ENCODE measurements at regions not wholly inside any gene's neighbourhood (a gene's known extent, or its start where the extent isn't known, plus 50 kb on each side); places are given as distances from the start of the nearest gene placed in this dataset.

- no peak for DNase-seq (ENCODE audit: low read depth in 6 of 9, low spot score in 9 of 9)
- Histone ChIP-seq H3K27ac (ENCODE audit: low read depth in 1 of 2, low read length in 1 of 2) (no peak overlapping the region), H3K27me3 (ENCODE audit: control insufficient read depth in 2 of 2, insufficient read depth in 1 of 2, low read length in 1 of 2) (no peaks in the 10 kb centered on the region), H3K9me3 (ENCODE audit: control insufficient read depth in 2 of 2, insufficient read depth in 1 of 2, low read length in 1 of 2) (no peaks in the 10 kb centered on the region), H3K4me1 (ENCODE audit: control insufficient read depth in 2 of 2, insufficient read depth in 2 of 2, low read length in 2 of 2) (peaks cover 2 to 9% of the 10 kb centered on the region in 2 donors), H3K36me3 (ENCODE audit: control insufficient read depth in 2 of 2, insufficient read depth in 2 of 2, low read length in 1 of 2) (no peaks in the 10 kb centered on the region), H3K4me3 (ENCODE audit: low read length in 2 of 2) (no peak overlapping the region)
- WGBS, result 98% methylated on average over 1 of the region's 1 CpG
These were observed 147.5 kb upstream of the SHB start for GRCh38 chr9:38216572-38216971.

DNA sequence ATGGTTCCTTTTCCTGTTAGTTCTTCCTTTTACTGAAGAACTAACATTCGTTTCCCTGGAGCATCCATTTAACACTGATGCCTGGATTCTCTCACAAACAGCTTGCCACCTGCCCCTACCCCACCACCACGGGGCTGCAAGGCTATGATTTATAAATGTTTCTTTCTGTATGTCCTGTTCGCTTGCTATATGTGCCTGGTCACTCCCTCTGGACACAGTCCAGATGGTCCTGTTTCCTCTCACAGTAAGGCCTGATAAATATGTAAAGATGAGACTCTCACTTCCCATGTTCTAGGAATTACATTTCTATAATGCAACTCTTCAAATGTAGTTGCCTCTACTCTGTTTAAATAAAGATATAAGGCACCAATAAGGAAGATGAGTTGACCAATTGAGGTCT is 146.4 kb upstream of the SHB start:
- Histone ChIP-seq H3K27ac (ENCODE audit: low read depth in 1 of 2, low read length in 1 of 2) (no peak overlapping the region), H3K4me1 (ENCODE audit: control insufficient read depth in 2 of 2, insufficient read depth in 2 of 2, low read length in 2 of 2) (peaks cover 2 to 9% of the 10 kb centered on the region in 2 donors), H3K9me3 (ENCODE audit: control insufficient read depth in 2 of 2, insufficient read depth in 1 of 2, low read length in 1 of 2) (no peaks in the 10 kb centered on the region), H3K36me3 (ENCODE audit: control insufficient read depth in 2 of 2, insufficient read depth in 2 of 2, low read length in 1 of 2) (no peaks in the 10 kb centered on the region), H3K27me3 (ENCODE audit: control insufficient read depth in 2 of 2, insufficient read depth in 1 of 2, low read length in 1 of 2) (no peaks in the 10 kb centered on the region), H3K4me3 (ENCODE audit: low read length in 2 of 2) (no peak overlapping the region)
- 75% methylated on average over 3 of the region's 3 CpGs for WGBS
- DNase-seq (ENCODE audit: low read depth in 6 of 9, low spot score in 9 of 9), result no peak

DNA sequence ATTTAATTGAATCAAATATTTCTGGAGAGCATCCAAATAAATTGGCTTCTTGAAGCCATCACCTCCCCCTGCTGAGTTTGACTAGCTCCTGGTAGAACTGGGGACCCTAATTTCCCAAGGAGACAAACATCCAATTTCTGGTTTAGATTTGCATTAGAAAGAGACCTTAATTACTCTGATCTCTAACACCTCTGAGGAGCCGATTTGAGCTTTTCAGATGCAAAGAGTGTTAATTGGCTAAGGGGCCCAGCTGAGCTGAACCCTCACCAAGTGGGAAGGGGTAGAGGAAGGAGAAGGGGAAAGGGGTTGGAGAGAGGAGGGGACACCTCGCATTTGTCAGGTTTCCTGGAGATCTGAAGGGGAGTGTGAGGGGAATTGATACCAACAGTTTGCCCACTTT is 145.4 kb upstream of the SHB start:
- Histone ChIP-seq H3K36me3 (ENCODE audit: control insufficient read depth in 2 of 2, insufficient read depth in 2 of 2, low read length in 1 of 2) (no peaks in the 10 kb centered on the region), H3K27ac (ENCODE audit: low read depth in 1 of 2, low read length in 1 of 2) (no peak overlapping the region), H3K4me1 (ENCODE audit: control insufficient read depth in 2 of 2, insufficient read depth in 2 of 2, low read length in 2 of 2) (peaks cover 2 to 9% of the 10 kb centered on the region in 2 donors), H3K27me3 (ENCODE audit: control insufficient read depth in 2 of 2, insufficient read depth in 1 of 2, low read length in 1 of 2) (no peaks in the 10 kb centered on the region), H3K4me3 (ENCODE audit: low read length in 2 of 2) (no peak overlapping the region), H3K9me3 (ENCODE audit: control insufficient read depth in 2 of 2, insufficient read depth in 1 of 2, low read length in 1 of 2) (no peaks in the 10 kb centered on the region)
- WGBS, result 84% methylated on average over 2 of the region's 2 CpGs
- no peak for DNase-seq (ENCODE audit: low read depth in 6 of 9, low spot score in 9 of 9)

GRCh38 chr9:38213631-38214299 is 144.7 kb upstream of the SHB start:
- 76% methylated on average over 2 of the region's 2 CpGs for WGBS
- Histone ChIP-seq H3K27me3 (ENCODE audit: control insufficient read depth in 2 of 2, insufficient read depth in 1 of 2, low read length in 1 of 2) (no peaks in the 10 kb centered on the region), H3K4me3 (ENCODE audit: low read length in 2 of 2) (no peak overlapping the region), H3K27ac (ENCODE audit: low read depth in 1 of 2, low read length in 1 of 2) (no peak overlapping the region), H3K4me1 (ENCODE audit: control insufficient read depth in 2 of 2, insufficient read depth in 2 of 2, low read length in 2 of 2) (peaks cover 2 to 9% of the 10 kb centered on the region in 2 donors), H3K36me3 (ENCODE audit: control insufficient read depth in 2 of 2, insufficient read depth in 2 of 2, low read length in 1 of 2) (no peaks in the 10 kb centered on the region), H3K9me3 (ENCODE audit: control insufficient read depth in 2 of 2, insufficient read depth in 1 of 2, low read length in 1 of 2) (no peaks in the 10 kb centered on the region)
- DNase-seq (ENCODE audit: low read depth in 6 of 9, low spot score in 9 of 9), result no peak

DNA sequence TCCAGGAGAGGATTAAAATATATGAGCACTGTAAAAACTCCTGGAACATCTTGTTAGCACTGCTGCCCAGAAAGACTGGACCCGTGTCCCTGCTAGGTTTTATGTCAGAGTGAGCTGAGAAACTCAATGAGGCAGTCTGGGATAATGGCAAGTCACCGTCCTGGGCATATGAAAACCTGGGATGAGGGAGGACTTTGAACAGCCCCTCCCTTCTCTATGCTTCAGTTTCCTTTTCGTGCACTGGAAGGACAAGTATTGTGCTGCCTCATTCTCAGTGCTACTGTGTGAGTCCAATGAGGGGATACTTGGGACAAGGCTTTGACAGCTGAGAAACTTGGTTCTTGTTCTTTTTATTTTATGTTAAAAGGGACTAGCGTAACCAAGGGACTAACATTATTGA is 143.0 kb upstream of the SHB start:
- H3K4me1 ChIP-seq (ENCODE audit: control insufficient read depth in 2 of 2, insufficient read depth in 2 of 2, low read length in 2 of 2), result peaks cover 2 to 9% of the 10 kb centered on the region in 2 donors

GRCh38 chr9:38211002-38211401 is 142.0 kb upstream of the SHB start:
- Histone ChIP-seq H3K27ac (ENCODE audit: low read depth in 1 of 2, low read length in 1 of 2) (no peak overlapping the region), H3K36me3 (ENCODE audit: control insufficient read depth in 2 of 2, insufficient read depth in 2 of 2, low read length in 1 of 2) (no peaks in the 10 kb centered on the region), H3K27me3 (ENCODE audit: control insufficient read depth in 2 of 2, insufficient read depth in 1 of 2, low read length in 1 of 2) (no peaks in the 10 kb centered on the region), H3K4me1 (ENCODE audit: control insufficient read depth in 2 of 2, insufficient read depth in 2 of 2, low read length in 2 of 2) (peaks cover 2 to 9% of the 10 kb centered on the region in 2 donors), H3K4me3 (ENCODE audit: low read length in 2 of 2) (no peak overlapping the region), H3K9me3 (ENCODE audit: control insufficient read depth in 2 of 2, insufficient read depth in 1 of 2, low read length in 1 of 2) (no peaks in the 10 kb centered on the region)
- DNase-seq (ENCODE audit: low read depth in 6 of 9, low spot score in 9 of 9), result no peak
- WGBS, result 100% methylated on average over 1 of the region's 1 CpG

More for the DNA sequence above, 143.0 kb upstream of the SHB start:
- H3K27me3 ChIP-seq (ENCODE audit: control insufficient read depth in 2 of 2, insufficient read depth in 1 of 2, low read length in 1 of 2), result no peaks in the 10 kb centered on the region
- 84% methylated on average over 4 of the region's 4 CpGs for WGBS
- H3K36me3 ChIP-seq (ENCODE audit: control insufficient read depth in 2 of 2, insufficient read depth in 2 of 2, low read length in 1 of 2), result no peaks in the 10 kb centered on the region
- H3K4me3 ChIP-seq (ENCODE audit: low read length in 2 of 2), result no peak overlapping the region
- no peak overlapping the region for H3K27ac ChIP-seq (ENCODE audit: low read depth in 1 of 2, low read length in 1 of 2)
- H3K9me3 ChIP-seq (ENCODE audit: control insufficient read depth in 2 of 2, insufficient read depth in 1 of 2, low read length in 1 of 2), result no peaks in the 10 kb centered on the region
- no peak for DNase-seq (ENCODE audit: low read depth in 6 of 9, low spot score in 9 of 9)

- H3K27me3 ChIP-seq (ENCODE audit: control insufficient read depth in 2 of 2, insufficient read depth in 1 of 2, low read length in 1 of 2), result no peaks in the 10 kb centered on the region
- H3K4me3 ChIP-seq (ENCODE audit: low read length in 2 of 2), result no peak overlapping the region
- no peaks in the 10 kb centered on the region for H3K36me3 ChIP-seq (ENCODE audit: control insufficient read depth in 2 of 2, insufficient read depth in 2 of 2, low read length in 1 of 2)
- no peaks in the 10 kb centered on the region for H3K9me3 ChIP-seq (ENCODE audit: control insufficient read depth in 2 of 2, insufficient read depth in 1 of 2, low read length in 1 of 2)
- WGBS, result 98% methylated on average over 4 of the region's 4 CpGs
- peaks cover 2 to 9% of the 10 kb centered on the region in 2 donors for H3K4me1 ChIP-seq (ENCODE audit: control insufficient read depth in 2 of 2, insufficient read depth in 2 of 2, low read length in 2 of 2)
- no peak overlapping the region for H3K27ac ChIP-seq (ENCODE audit: low read depth in 1 of 2, low read length in 1 of 2)
- DNase-seq (ENCODE audit: low read depth in 6 of 9, low spot score in 9 of 9), result no peak
These were observed 139.3 kb upstream of the SHB start for GRCh38 chr9:38208206-38208901.

DNA sequence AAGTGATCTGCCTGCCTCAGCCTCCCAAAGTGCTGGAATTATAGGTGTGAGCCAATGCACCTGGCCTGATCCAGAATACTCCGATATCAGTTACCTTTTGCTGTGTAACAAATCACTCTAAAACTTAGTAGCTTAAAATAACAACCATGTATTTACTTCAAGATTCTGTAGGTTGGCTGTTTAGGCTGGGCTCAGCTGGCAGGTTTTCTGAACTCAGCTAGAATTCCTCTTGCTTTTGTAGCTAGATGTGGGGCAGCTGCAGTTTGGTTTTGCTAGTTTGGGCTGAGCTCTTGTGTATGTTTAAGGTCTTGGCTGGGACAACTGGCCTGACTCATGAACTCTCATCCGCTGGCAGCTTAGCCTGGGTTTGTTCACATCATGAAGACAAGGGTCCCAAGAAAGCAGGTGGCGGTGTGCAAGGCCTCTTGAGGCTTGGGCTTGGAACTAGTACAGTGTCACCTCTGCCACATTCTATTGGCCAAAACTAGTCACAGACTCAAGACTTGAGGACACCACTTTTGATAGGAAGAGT is 138.3 kb upstream of the SHB start:
- no peak overlapping the region for H3K4me3 ChIP-seq (ENCODE audit: low read length in 2 of 2)
- H3K36me3 ChIP-seq (ENCODE audit: control insufficient read depth in 2 of 2, insufficient read depth in 2 of 2, low read length in 1 of 2), result no peaks in the 10 kb centered on the region
- H3K27ac ChIP-seq (ENCODE audit: low read depth in 1 of 2, low read length in 1 of 2), result no peak overlapping the region
- WGBS, result 83% methylated on average over 3 of the region's 3 CpGs
- H3K4me1 ChIP-seq (ENCODE audit: control insufficient read depth in 2 of 2, insufficient read depth in 2 of 2, low read length in 2 of 2), result no peaks in the 10 kb centered on the region
- no peak for DNase-seq (ENCODE audit: low read depth in 6 of 9, low spot score in 9 of 9)
- no peaks in the 10 kb centered on the region for H3K9me3 ChIP-seq (ENCODE audit: control insufficient read depth in 2 of 2, insufficient read depth in 1 of 2, low read length in 1 of 2)
- H3K27me3 ChIP-seq (ENCODE audit: control insufficient read depth in 2 of 2, insufficient read depth in 1 of 2, low read length in 1 of 2), result no peaks in the 10 kb centered on the region

- DNase-seq (ENCODE audit: low read depth in 6 of 9, low spot score in 9 of 9), result no peak
- Histone ChIP-seq H3K9me3 (ENCODE audit: control insufficient read depth in 2 of 2, insufficient read depth in 1 of 2, low read length in 1 of 2) (peaks cover 0 to 6% of the 10 kb centered on the region in 2 donors), H3K27ac (ENCODE audit: low read depth in 1 of 2, low read length in 1 of 2) (no peak overlapping the region), H3K27me3 (ENCODE audit: control insufficient read depth in 2 of 2, insufficient read depth in 1 of 2, low read length in 1 of 2) (no peaks in the 10 kb centered on the region), H3K36me3 (ENCODE audit: control insufficient read depth in 2 of 2, insufficient read depth in 2 of 2, low read length in 1 of 2) (no peaks in the 10 kb centered on the region), H3K4me1 (ENCODE audit: control insufficient read depth in 2 of 2, insufficient read depth in 2 of 2, low read length in 2 of 2) (no peaks in the 10 kb centered on the region), H3K4me3 (ENCODE audit: low read length in 2 of 2) (no peak overlapping the region)
These were observed 136.3 kb upstream of the SHB start for GRCh38 chr9:38205279-38205678.
